ENCODE measurements at regions not wholly inside any gene's neighbourhood (a gene's known extent, or its start where the extent isn't known, plus 50 kb on each side); places are given as distances from the start of the nearest gene placed in this dataset.
"Not testable (repeated sequence)": the region's sequence is repeated elsewhere in the genome, so short reads cannot be mapped to it uniquely, and the experiment has no call there.

- DNase-seq (ENCODE audit: low read depth in 2 of 2): not testable (repeated sequence)
Measured at GRCh38 chr4:121616449-121616848, 80.3 kb downstream of the ANXA5 start.

DNA sequence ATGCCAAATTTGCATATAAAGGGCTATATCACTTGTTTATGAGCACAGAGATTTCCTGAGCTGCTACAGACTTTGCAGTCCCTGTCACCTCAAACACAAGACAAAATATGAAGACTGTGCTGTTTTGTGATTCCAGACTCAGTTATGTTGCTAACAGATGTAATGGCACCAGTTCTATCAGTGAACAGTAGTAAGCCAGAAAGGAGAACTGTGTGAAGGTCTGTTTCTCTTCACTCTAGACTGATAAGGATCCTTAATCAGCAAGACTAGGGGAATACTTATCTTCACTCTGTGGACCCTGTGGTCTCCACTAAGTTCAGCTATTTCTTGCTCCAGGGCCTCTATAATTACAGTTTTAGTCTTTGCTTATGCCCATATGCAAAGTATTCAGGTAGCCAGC is 82.7 kb downstream of the ANXA5 start:
- DNase-seq (ENCODE audit: low read depth in 2 of 2): no peak

DNA sequence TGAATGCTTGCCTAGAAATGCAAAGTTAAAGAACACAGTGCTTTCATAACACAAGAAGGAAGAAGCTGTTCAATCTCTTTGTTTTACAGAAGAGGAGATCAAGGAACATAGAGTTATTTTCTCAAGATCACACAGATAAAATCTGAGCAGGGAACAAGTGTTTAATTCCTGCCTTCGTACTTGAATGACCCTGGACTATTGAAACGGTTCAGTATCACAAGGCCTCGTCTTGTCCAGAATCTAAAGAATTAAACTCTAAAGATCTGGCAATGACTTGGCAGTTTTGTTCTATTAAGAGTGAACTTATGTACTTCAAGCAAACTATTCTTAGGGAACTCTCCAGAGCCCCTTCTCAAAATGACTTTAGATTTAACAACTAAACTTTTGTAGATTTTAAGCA is 97.7 kb downstream of the ANXA5 start:
- no peak for DNase-seq (ENCODE audit: low read depth in 2 of 2)

GRCh38 chr4:121597346-121597934 is 99.3 kb downstream of the ANXA5 start:
- DNase-seq (ENCODE audit: low read depth in 2 of 2): no peak

- DNase-seq (ENCODE audit: low read depth in 2 of 2): no peak
Measured at GRCh38 chr4:121594796-121595526, 101.8 kb downstream of the ANXA5 start.

- DNase-seq (ENCODE audit: low read depth in 2 of 2): no peak
Measured at GRCh38 chr4:121593760-121594159, 103.0 kb downstream of the ANXA5 start.

DNA sequence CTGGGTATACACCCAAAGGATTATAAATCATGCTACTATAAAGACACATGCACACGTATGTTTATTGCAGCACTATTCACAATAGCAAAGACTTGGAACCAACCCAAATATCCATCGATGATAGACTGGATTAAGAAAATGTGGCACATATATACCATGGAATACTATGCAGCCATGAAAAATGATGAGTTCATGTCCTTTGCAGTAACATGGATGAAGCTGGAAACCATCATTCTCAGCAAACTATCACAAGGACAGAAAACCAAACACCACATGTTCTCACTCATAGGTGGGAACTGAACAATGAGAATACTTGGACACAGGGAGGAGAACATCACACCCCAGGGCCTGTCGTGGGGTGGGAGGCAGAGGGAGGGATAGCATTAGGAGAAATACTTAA is 104.5 kb downstream of the ANXA5 start:
- DNase-seq (ENCODE audit: low read depth in 2 of 2): not testable (repeated sequence)

GRCh38 chr4:121584836-121585235 is 111.9 kb downstream of the ANXA5 start:
- DNase-seq (ENCODE audit: low read depth in 2 of 2): no peak

DNA sequence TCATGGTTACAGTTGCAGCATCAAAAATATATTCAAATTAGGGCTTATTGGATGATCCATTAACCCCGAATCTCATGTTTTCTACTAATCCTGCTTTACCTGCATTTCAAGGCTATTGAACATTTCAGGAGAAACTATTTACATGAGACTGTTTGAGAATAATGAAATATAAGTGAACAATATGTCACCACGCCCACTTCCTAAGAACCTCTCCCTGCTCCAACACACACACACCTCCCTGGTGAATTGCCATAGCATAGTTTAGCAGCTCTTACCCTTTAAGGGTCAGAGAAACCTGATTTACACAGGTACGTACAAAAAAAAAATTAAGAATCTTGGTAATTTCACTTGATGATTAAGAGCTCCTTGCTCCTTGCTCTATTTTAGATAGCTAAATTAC is 113.4 kb downstream of the ANXA5 start:
- no peak for DNase-seq (ENCODE audit: low read depth in 2 of 2)

DNA sequence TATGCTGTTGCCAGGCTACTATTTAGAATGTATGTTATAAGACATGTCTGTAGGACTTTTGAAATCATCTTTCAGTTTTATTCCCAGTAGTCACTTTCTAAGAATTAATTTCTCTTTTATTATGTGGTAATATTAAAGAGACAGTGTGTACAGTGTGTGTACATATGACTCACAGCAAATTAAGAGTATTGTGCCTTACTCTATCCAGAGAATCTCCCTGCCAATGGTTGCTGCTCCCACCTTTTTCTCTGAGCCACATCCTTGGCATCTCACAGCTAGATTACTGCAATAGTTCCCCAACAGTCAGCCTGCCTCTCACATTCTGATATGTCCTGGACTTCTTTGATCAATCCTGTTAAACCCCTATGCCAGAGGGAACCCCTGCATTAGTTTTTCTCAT is 114.5 kb downstream of the ANXA5 start:
- DNase-seq (ENCODE audit: low read depth in 2 of 2): no peak

DNA sequence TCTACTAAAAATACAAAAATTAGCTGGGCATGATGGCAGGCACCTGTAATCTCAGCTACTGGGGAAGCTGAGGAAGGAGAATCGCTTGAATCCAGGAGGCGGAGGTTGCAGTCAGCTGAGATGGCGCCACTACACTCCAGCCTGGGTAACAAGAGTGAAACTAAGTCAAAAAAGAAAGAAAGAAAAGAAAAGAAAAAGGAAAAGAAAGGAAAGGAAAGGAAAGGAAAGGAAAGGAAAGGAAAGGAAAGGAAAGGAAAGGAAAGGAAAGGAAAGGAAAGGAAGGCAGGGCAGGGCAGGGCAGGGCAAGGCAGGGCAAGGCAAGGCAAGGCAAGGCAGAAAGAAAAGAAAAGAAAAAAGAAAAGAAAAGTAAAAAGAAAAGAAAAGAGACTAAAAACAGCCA is 121.4 kb downstream of the ANXA5 start:
- not testable (repeated sequence) for DNase-seq (ENCODE audit: low read depth in 2 of 2)

GRCh38 chr4:121574618-121575017 is 122.2 kb downstream of the ANXA5 start:
- DNase-seq (ENCODE audit: low read depth in 2 of 2): no peak

DNA sequence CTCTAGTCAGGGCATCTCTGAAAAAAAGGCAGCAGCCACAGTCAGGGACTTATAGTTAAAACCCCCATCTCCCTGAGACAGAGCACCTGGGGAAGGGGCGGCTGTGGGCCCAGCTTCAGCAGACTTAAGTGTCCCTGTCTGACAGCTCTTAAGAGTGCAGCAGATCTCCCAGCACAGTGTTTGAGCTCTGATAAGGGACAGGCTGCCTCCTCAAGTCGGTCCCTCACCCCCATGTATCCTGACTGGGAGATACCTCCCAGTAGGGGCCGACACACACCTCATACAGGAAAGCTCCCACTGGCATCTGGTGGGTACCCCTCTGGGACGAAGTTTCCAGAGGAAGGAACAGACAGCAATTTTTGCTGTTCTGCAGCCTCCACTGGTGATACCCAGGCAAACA is 129.0 kb downstream of the ANXA5 start:
- no peak for DNase-seq (ENCODE audit: low read depth in 2 of 2)

DNA sequence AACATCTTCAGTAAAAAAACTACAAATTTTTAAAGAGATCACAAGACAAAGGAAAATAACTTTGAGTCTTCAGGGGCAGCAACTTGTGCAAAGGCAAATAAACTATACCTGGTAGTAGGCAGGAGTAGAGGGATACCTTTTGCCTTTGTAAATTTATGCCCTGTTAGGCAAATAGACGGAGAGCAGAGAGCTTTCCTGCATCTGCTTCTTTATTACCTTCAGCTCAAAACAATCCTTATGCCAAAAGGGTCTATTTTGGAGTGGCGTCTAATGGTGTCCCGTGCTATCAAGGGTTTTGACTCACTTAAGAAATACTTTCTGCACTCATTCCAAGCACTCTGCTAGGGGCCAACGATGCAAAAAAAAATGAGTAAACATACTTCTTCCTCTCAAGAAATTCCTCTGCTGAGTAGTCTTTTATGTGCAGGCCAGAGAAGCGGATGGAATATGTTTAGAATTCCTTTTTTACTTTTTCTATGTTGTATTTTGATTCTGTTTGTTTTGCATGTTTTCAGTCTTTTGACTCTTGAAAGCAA is 131.9 kb downstream of the ANXA5 start:
- no peak for DNase-seq (ENCODE audit: low read depth in 2 of 2)

- no peak for DNase-seq (ENCODE audit: low read depth in 2 of 2)
Measured at GRCh38 chr4:121562811-121563210, 134.0 kb downstream of the ANXA5 start.

- DNase-seq (ENCODE audit: low read depth in 2 of 2): no peak
Measured at GRCh38 chr4:121555315-121556107, 141.3 kb downstream of the ANXA5 start.

GRCh38 chr4:121554382-121554781 is 142.4 kb downstream of the ANXA5 start:
- no peak for DNase-seq (ENCODE audit: low read depth in 2 of 2)

- DNase-seq (ENCODE audit: low read depth in 2 of 2): no peak
Measured at GRCh38 chr4:121551881-121552280, 144.9 kb downstream of the ANXA5 start.

DNA sequence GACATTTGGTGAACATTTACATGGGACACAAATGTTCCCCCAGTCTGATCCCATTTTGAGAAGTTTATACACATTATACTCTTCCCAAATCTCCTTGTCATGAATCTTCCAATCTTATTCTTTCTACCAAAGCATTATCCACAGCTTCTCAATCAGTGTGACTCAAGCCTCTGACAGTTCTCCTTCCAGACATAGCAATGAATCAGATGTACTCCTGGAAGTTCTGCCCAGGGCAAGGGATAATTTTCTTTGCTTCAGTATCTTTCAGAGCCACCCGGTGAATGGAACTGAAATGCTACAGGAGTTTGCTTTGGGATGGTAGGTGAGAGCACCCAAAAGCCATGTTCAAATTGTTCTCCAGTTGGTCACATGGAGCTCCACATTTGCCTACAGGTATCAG is 145.5 kb downstream of the ANXA5 start:
- no peak for DNase-seq (ENCODE audit: low read depth in 2 of 2)

- no peak for DNase-seq (ENCODE audit: low read depth in 2 of 2)
Measured at GRCh38 chr4:121541696-121542095, 155.1 kb downstream of the ANXA5 start.

DNA sequence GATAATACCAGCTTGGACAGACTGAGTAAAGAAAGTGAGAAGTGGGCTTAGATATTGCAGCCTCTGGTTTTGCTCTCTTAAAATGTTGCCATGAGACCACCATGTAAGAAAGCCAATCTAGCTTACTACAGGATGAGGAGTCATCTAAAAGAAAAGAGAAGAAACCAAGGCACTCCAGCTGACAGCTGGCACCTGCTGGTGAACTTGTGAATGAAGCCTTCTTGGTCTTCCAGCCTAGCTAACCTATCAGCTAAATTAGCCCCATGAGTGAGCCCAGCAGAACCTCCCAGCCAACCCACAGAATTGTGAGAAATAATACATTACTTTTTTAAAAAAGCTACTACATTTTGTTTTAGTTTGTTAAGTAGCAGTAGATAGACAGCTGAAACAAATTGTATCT is 154.5 kb upstream of the QRFPR start:
- DNase-seq (ENCODE audit: low read depth in 2 of 2): no peak

GRCh38 chr4:121534187-121534586 is 153.4 kb upstream of the QRFPR start:
- DNase-seq (ENCODE audit: low read depth in 2 of 2): no peak

DNA sequence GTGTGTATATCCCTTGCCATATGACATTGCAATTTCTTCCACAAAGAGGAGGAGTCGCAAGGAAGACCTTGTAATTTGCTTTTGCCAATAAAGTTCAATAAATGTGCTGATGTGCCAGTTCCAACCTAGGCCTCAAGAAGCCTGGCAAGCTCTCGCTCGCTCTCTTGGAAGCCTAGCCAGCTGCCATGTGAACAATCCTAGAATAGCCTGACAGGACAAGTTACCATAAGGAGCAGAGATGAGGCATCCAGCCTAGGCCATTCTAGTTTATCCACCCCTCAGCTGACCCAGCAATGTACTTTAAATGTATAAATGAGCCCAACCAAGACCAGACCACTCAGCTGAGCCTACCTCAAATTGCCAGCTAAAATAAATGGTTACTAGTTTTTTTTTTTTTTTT is 145.7 kb upstream of the QRFPR start:
- DNase-seq (ENCODE audit: low read depth in 2 of 2): no peak
